ENCODE measurements at regions not wholly inside any gene's neighbourhood (a gene's known extent, or its start where the extent isn't known, plus 50 kb on each side); places are given as distances from the start of the nearest gene placed in this dataset.
"Not testable (repeated sequence)": the region's sequence is repeated elsewhere in the genome, so short reads cannot be mapped to it uniquely, and the experiment has no call there.

- DNase-seq: not testable (repeated sequence)
Measured at GRCh38 chr7:6991686-6992085, 165.6 kb upstream of the CCZ1B start.

GRCh38 chr7:6992133-6992532 is 166.1 kb upstream of the CCZ1B start:
- DNase-seq: not testable (repeated sequence)

GRCh38 chr7:6995026-6995425 is 169.0 kb upstream of the CCZ1B start:
- DNase-seq: not testable (repeated sequence)

GRCh38 chr7:6995493-6996289 is 169.6 kb upstream of the CCZ1B start:
- DNase-seq: not testable (repeated sequence)

GRCh38 chr7:6999067-6999666 is 173.1 kb upstream of the CCZ1B start:
- not testable (repeated sequence) for DNase-seq

GRCh38 chr7:7002418-7003062 is 176.5 kb upstream of the CCZ1B start:
- DNase-seq: no peak

GRCh38 chr7:7005303-7005702 is 177.0 kb upstream of the C1GALT1 start:
- DNase-seq: no peak

GRCh38 chr7:7005949-7006348 is 176.4 kb upstream of the C1GALT1 start:
- not testable (repeated sequence) for DNase-seq

- not testable (repeated sequence) for DNase-seq
Measured at GRCh38 chr7:7011241-7011640, 171.1 kb upstream of the C1GALT1 start.

GRCh38 chr7:7011751-7012150 is 170.6 kb upstream of the C1GALT1 start:
- DNase-seq: not testable (repeated sequence)

- no peak for DNase-seq
Measured at GRCh38 chr7:7014827-7015595, 167.3 kb upstream of the C1GALT1 start.

GRCh38 chr7:7017707-7018280 is 164.6 kb upstream of the C1GALT1 start:
- no peak for DNase-seq

- no peak for DNase-seq
Measured at GRCh38 chr7:7018290-7018689, 164.1 kb upstream of the C1GALT1 start.

- DNase-seq: no peak
Measured at GRCh38 chr7:7032221-7032620, 150.1 kb upstream of the C1GALT1 start.

- no peak for DNase-seq
Measured at GRCh38 chr7:7035851-7036250, 146.5 kb upstream of the C1GALT1 start.

- DNase-seq: not testable (repeated sequence)
Measured at GRCh38 chr7:7042286-7042893, 140.0 kb upstream of the C1GALT1 start.

- DNase-seq: no peak
Measured at GRCh38 chr7:7044806-7045205, 137.5 kb upstream of the C1GALT1 start.

- no peak for DNase-seq
Measured at GRCh38 chr7:7048213-7048612, 134.1 kb upstream of the C1GALT1 start.

GRCh38 chr7:7051206-7051877 is 131.0 kb upstream of the C1GALT1 start:
- no peak for DNase-seq

- DNase-seq: no peak
Measured at GRCh38 chr7:7054252-7054830, 128.0 kb upstream of the C1GALT1 start.
